GM21528 (cell line): ENCODE measurements at regions not wholly inside any gene's neighbourhood (a gene's known extent, or its start where the extent isn't known, plus 50 kb on each side); places are given as distances from the start of the nearest gene placed in this dataset.
"Not testable (repeated sequence)": the region's sequence is repeated elsewhere in the genome, so short reads cannot be mapped to it uniquely, and the experiment has no call there.

Experiments used
- ATAC-seq: cut with Tn5 transposase; IDR thresholded peaks from one replicate; pipeline ENCODE4 v1.9.1; 2021; ENCODE audit warnings: mild to moderate bottlenecking, moderate library complexity; ENCODE audit not compliant: unreplicated experiment, low FRiP score

DNA sequence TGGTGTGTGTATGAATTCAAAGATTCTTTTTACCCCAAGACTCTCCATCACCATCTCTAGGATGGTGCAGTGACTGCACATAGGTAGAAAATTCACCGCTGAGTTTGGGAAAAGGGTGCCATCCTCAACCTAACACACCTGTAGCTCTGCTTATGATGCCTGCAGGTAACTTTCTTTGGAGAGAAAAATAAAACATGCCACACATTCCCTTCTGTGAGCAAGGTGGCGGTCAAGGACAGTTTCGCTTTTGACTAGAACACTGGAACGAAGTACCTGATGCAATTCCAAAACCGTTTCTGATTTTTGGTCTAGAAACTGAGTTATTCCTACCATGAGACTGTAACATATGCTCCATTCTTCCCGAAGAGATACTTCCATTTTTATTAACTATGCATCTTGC is 205.6 kb downstream of the FGFR2 start:
- ATAC-seq: no peak

DNA sequence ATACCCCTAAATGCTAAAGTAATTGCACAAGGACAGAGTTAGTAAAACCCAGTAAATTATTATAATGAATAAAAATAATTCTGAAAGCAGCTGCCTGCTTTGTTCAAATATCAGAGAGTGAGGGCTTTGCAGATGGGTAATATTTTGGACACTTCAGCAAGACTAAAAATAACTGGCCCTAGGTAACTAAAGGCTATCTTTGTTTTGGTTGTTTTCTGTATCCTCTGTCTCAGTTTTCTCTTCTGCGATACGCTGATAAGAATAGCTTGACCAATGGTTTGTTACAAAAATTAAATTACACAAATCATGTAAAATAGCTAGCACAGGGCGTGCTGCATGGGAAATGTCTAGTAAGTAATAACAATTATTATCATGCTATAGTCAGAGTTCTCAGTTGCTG is 204.7 kb downstream of the FGFR2 start:
- no peak for ATAC-seq

DNA sequence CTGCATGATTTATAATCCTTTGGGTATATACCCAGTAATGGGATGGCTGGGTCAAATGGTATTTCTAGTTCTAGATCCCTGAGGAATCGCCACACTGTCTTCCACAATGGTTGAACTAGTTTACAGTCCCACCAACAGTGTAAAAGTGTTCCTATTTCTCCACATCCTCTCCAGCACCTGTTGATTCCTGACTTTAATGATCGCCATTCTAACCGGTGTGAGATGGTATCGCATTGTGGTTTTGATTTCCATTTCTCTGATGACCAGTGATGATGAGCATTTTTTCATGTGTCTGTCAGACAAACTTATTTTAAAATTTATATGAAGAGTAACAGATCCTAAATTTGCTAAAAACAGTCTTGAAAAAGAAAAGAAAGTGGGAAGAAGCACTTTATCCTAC is 197.7 kb downstream of the FGFR2 start:
- not testable (repeated sequence) for ATAC-seq

DNA sequence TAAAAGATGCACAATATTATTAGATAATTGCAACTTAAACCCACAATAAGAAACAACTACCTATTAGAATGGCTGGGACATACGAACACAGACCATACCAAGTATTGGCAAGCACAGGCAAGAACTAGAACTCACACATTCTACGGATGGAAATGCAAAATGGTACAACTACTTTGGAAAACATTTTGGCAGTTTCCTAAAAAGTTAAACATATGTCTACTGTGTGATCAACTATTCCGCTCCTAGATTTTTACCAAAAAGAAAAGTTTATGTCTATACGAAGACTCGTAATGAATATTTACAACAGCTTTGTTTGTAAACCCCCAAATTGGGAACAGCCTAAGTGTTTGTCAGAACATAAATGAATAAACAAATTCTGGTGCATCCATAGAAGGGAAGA is 194.7 kb downstream of the FGFR2 start:
- ATAC-seq: no peak

DNA sequence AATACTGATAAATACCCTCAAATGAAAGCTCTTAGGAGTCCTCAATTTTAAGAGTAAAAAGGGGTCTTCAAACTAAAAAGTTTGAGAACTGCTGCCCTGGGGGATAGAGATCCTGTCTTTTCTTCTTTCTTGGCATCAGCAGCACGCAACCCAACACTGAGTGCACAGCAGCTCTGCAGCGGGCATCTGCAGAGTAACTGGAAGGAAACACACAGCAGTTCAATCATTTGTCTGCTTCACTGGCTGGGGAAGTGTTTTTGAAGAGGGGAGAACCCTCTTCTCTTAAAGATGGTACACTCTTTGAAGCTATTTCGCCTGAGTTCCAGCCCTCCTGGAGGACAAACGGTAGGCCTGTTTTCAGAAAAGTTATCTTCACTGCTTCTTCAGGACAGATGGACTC is 193.6 kb downstream of the FGFR2 start:
- no peak for ATAC-seq

DNA sequence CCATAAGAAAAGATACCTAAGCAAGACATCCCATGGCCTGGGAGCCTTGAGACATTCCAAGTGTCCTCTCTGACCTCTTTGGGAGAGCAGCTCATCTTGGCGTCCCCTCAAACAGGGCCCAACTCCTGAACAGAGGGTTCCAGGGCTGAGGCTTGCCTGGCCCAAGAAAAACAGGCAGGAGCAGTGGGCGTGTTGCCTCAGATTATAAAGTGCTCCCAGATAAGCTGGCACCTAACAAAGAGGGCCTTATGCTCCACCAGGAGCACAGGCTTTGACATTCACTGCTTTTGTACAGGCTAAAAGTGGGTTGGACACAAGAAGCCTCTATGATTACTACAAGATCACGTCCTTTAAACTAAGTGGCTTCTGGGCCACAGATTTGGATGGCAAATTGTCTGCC is 193.1 kb downstream of the FGFR2 start:
- no peak for ATAC-seq

DNA sequence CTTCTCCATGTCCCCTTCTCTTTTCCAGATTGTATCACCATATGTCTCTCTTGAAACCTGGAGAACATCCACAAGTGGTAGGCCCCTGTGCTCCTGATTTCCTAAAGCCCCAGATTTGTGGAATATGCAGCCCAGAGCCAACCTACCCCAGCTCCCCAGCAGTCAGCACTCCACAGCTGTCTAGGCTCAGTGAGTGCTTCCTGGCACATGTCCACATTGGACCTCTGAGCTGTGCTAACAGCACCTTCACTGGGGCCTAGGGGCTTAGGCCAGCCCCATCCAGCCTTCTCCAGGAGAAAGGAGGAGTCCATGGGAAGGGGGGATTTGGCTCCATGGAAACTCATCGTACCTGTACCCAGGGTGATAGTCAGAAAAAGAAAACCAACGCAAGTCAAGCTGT is 192.7 kb downstream of the FGFR2 start:
- ATAC-seq: no peak

DNA sequence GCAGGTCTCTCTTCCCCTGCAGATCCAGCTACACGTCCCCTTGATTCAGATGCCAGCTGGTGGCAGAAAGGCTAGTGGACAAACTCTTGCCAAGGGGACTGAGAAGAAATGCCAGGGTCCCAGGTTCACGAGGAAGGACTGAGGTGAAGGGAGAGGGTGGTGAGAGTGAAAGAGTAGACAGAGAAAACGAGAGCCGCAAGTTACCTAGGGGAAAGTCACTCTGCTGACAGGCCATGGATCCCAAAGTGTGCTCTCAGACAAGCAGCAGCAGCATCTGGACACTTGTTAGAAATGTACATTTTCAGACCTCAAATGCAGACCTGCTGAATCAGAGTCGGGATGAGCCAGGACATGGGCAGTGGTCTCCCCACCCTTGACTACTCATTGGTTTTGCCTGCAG is 192.3 kb downstream of the FGFR2 start:
- no peak for ATAC-seq

DNA sequence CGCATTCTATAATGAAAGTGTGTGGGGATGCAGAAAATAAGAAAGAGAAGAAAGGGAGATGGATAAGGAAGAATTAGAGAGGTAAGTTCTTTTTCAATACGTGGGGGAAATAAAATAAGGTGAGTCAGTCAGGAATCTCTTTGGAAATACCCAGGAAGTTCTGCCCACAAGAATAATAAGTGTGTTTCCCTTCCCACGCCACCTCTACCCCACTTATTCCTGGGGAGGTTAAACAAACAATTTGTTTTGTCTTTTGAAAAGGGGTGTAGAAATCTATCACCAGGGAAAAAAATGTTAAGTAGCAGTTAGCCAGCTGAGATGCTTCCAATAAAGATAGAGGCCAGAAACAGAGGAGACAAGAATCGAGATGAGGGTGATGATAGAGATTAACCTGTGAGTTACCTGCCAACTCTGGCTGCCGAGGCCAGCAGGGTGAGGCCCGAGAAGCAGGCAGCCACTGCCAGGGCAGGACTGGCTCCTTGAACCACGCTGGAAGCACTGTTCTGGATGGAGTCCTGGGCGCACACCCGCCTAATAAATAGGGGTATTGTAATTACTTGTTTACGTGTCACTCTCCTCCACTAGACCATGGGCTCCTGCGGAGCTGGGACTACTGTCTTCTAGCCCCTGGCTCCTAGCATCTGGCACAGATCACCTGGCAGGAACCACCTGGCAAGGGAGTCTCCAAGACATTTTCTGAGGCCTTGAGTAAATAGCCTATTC is 191.3 kb downstream of the FGFR2 start:
- ATAC-seq: no peak

DNA sequence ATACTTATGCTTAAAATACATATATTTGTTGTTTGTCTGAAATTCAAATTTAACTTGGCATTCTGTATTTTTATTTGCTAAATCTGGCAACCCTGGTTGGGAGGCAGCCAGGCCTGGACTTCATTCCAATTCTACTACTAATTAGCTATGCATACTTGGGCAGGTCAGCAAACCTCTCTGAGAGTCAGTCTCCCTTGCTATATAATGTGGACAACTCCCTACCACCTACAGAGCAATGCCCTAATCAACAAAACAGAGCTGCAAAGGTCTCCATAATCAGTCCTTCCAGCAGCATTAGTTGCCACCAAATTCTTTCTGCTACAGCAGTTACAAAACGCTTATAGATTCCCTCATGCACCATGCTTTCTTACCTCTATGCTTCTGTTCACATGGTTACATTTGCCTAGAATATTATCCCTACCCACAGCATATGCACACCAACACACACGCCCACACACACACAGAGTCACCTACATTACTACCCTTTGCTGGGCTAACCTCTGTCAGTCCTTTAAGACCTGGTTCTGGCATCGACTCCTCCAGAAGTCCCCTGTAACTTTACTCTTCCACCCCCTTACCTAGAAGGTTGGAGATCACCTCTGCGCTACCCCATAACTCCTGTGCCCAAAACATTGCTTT is 188.7 kb downstream of the FGFR2 start:
- ATAC-seq: no peak

DNA sequence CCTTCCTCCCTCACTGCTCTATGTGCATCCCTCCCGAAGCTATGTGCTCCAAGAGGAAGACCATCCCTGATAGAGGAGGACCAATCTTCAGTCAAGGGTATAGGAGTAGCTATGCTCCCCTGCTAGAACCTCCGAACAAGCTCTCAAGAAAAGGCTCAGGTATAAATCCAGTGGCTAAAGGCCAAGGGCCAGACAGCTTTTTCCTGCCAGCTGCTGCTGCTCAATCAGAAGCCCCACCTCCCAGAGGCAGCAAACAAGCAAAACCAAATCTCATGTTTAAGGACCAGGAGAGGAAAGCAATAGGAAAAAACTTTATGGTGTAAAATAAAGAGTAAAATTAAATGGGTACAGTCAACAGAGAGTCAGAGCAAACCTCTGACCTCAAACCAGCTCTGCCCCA is 187.2 kb downstream of the FGFR2 start:
- ATAC-seq: no peak

DNA sequence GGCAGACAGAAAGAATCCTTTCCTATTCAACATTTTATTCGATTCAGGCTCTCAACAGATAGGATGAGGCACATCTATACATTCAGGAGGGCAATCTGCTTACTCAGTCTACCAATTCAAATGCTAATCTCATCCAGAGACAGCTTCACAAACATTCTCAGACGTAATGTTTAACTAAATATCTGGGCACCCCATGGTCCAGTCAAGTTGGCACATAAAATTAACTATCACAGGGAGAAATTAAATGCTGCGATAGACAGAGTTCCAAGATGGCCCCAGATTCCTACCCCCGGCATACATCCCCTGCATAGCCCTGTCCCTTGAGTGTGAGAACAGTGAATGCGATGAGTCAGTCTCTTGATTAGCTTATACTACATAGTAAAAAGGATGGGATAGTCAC is 184.3 kb downstream of the FGFR2 start:
- ATAC-seq: no peak

DNA sequence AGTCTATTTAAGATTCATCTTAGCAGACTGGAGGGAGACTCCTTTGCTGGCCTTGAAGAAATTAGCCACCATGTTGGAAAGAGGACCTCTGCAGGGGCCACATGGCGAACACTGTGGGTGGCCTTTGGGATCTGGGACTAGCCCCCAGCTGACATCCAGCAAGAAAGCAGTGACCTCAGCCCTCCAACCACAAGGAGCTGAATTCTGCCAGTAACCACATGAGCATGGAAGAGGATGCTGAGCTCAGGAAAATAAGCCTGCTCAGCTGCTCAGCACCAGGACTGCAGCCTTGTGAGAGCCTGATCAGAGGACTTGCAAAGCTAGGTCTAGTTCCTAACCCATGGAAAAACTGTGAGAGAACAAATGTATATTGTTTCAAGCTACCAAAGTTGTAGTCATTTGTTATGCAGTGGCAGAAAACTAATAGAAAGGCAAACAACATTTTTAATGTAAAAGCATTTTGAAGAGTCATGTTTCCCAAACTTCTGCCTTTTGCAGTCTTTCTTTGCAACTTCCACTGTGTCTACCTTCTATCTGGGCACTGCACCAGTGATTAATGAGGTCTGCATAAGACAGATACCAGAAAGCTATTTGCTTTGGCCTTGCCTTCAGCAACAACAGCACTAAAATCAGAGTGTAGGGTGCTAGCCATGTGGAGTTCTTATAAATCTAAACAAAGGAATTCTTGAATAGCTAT is 183.7 kb downstream of the FGFR2 start:
- no peak for ATAC-seq

DNA sequence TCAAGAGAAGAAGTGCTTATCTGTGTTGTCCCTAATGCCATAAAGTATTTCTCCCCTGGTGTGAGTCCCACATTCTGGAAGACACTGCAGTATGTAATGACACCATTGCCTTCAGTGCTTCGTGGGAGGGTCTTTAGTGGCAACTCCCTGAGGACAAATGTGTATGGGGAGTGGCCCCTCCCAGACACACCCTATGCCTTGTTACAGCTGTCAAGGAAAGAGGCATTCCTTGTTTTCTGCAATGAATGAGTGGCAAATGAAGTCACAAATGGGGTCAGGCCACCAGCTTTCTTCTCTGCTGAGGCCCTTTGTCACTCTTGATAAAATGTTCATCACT is 183.2 kb downstream of the FGFR2 start:
- no peak for ATAC-seq

DNA sequence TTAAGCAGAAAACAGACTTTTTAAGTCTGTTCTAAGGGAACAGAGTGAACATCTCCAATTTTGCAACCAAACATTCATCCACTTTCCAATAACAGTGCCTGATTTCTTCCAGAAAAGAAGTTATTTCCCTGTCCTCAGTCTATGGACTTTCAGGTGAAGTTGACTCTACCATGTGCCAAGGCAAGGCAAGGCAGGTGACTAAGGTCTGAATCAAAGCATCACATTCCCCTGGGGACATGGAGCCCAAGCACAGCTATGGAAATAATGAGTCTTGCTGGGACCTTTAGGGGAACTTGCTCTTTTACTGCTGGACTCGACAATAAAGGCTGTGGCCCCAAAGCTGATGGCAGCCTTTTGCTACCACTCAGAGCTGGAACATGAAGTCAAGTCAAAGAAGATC is 182.2 kb downstream of the FGFR2 start:
- ATAC-seq: no peak

DNA sequence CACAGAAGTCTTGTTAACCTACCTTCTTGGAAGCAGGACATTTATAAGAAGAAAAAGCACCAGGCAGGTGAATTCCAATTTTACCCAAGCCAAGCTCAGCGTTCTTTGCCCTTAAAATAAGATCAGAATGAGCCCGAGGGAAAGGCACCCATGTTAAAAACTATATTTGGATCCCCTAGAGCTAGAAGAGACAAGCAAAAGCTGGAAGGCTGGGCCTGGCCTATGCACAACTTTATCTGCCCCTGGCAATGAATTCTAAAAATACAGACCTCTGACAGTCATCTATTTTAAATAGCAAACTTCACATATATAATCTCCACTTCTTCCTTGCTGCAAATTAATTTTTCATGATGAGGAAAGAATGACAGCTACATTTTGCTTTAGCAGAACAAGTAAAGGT is 180.9 kb downstream of the FGFR2 start:
- ATAC-seq: no peak

DNA sequence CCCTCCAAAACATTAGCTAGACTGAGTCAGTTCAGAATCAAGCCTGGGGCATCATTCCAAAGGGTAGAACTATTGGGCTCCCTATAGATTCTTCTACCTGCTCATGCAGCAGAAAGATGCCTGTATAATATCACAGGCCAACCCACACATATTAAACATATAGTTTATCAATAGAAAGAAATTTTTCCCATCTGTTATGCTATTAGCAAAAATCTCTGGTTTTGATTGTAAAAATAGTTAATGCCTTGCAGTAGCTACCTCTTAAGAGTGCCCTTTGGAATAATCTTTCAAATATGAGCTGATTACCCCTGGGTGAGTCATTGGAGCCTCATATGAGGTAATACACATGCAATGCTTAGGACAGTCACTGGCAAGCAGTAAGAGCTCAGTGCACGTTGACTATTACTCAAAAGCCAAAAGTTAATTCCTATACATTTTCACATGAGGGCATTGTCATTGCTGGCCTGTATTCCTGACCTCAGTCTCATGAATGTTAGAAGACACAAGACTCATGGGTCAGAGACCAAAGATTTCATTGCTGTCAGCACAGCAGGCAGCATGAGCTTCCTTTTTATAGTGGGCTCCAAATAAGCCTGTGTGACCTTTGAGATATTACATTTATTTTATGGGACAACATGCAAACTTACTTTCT is 180.0 kb downstream of the FGFR2 start:
- no peak for ATAC-seq

DNA sequence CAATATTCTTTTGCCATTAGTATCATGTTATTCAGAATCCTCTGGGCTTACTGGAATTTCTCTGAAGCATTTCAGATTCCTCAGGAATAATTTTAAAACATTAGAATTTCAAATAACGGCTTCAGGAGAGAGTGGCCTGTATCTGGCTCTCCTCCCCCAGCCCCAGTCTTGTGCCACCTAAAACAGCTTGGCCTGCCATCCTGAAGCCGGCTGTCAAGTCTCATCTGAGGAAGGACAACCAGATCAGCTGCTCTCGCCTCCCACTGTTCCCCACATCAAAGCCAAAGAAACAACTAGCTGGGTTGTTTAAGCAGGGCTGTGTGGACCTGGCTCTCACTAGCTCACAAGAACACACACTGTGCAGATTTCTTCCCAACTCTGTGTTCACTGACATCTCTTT is 178.2 kb downstream of the FGFR2 start:
- no peak for ATAC-seq

DNA sequence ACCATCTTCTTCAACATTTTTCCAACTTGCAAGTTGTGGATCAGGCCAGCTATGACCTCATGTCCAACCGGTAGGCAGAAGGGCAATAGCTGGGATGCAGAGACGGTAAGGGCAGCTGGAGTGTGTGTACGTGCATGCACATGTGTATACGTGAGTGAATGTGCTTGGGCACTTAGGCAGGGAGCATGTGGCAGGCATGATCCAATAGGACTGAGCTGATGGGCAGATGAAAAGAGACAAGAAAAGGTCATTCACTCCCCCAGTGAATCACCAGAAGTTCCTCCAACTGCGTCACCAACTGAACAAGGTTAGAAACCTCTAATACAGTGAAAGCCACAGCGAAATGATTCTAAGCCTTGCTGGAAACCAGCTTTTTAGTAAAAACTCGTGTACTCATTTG is 176.1 kb downstream of the FGFR2 start:
- no peak for ATAC-seq

DNA sequence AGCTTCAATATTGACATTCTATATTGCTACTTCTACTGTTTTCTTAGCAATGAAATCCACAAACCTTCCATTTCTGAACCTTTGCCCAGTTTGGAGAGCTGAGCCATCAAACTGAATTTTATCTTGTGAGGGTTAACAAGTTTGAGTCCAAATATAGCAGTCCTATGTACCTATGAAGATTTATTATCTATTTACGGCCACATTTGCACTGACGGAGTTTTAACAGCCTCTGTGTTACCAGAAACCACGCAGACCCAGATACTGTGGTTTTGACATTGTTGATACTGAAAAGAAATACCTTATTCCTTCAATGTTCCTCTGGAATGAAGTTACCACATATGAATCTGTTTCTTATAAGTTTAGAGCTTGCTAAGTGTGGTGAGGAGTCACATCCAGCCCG is 172.6 kb downstream of the FGFR2 start:
- no peak for ATAC-seq

DNA sequence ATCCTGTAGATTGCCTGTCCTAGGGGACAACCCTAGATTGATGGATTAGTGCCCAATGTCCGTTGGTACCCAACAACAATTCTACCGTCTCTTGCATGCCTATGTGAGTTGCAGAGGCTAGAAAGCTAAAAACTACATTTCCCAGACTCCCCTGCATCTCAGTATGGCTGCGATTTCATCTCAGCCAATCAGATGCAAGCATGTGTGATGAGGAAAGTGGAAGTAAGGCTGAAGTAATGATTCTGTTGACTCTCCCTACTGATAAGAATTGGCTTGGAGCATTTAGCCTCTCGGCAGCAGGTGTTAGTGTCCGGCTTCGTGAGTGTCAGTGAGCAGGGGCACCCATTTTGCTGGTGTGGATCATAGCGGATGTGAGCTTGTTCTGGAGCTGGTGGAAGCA is 171.9 kb downstream of the FGFR2 start:
- ATAC-seq: no peak
